T47D (cell line): ENCODE measurements at regions not wholly inside any gene's neighbourhood (a gene's known extent, or its start where the extent isn't known, plus 50 kb on each side); places are given as distances from the start of the nearest gene placed in this dataset.

Source experiments
- DNase-seq, 2 experiments: peaks; one replicate each; pipeline versions ENCODE4 v3.0.0 to v3.0.0-alpha.2; 2011 to 2012; ENCODE audit warnings: low read depth in 1 of 2, low spot score in 1 of 2
- JUND ChIP-seq: IDR thresholded peaks from 2 replicates; pipeline ENCODE4 v1.6.1; 2012; ENCODE audit warnings: low read depth
- in situ Hi-C: cut with HindIII; loops from 2 replicates; pipeline ENCODE4 v1.10.0; 2016; ENCODE audit warnings: low sequenced_read_pairs, low pct_unique_long_range_greater_than_20kb

- no peak for DNase-seq
- in situ Hi-C loops, result no loop called here
- TF ChIP-seq JUND, result no peak
Observed at GRCh38 chrX:13518126-13518525, 51.3 kb upstream of the EGFL6 start.

GRCh38 chrX:13515211-13515930 lies 54.0 kb upstream of the EGFL6 start:
- DNase-seq, result no peak
- in situ Hi-C loops, result no loop called here
- TF ChIP-seq JUND, result no peak

GRCh38 chrX:13511944-13512330 lies 57.5 kb upstream of the EGFL6 start:
- TF ChIP-seq JUND, result no peak
- no peak for DNase-seq
- in situ Hi-C loops, result no loop called here

- no peak for DNase-seq
- TF ChIP-seq JUND, result no peak
- in situ Hi-C loops, result no loop called here
Observed at GRCh38 chrX:13511241-13511943, 58.0 kb upstream of the EGFL6 start.

GRCh38 chrX:13507893-13508292 lies 61.5 kb upstream of the EGFL6 start:
- no peak for TF ChIP-seq JUND
- in situ Hi-C loops, result no loop called here
- no peak for DNase-seq

- in situ Hi-C loops, result no loop called here
- no peak for TF ChIP-seq JUND
- DNase-seq, result peak; percentile 16 to 61
Observed at GRCh38 chrX:13506574-13506973, 62.8 kb upstream of the EGFL6 start.

- no peak for DNase-seq
- no peak for TF ChIP-seq JUND
- in situ Hi-C loops, result no loop called here
Observed at GRCh38 chrX:13502590-13502989, 66.8 kb upstream of the EGFL6 start.

GRCh38 chrX:13499736-13500135 lies 69.7 kb upstream of the EGFL6 start:
- TF ChIP-seq JUND, result no peak
- in situ Hi-C loops, result no loop called here
- DNase-seq, result no peak

- in situ Hi-C loops, result no loop called here
- TF ChIP-seq JUND, result no peak
- DNase-seq, result no peak
Observed at GRCh38 chrX:13498238-13498637, 71.2 kb upstream of the EGFL6 start.

- in situ Hi-C loops, result no loop called here
- no peak for TF ChIP-seq JUND
- no peak for DNase-seq
Observed at GRCh38 chrX:13495232-13495631, 74.2 kb upstream of the EGFL6 start.

GRCh38 chrX:13494562-13494961 lies 74.8 kb upstream of the EGFL6 start:
- DNase-seq, result no peak
- TF ChIP-seq JUND, result no peak
- in situ Hi-C loops, result no loop called here

- in situ Hi-C loops, result no loop called here
- no peak for DNase-seq
- TF ChIP-seq JUND, result no peak
Observed at GRCh38 chrX:13493659-13494058, 75.7 kb upstream of the EGFL6 start.

GRCh38 chrX:13492286-13492685 lies 77.1 kb upstream of the EGFL6 start:
- in situ Hi-C loops, result no loop called here
- TF ChIP-seq JUND, result no peak
- no peak for DNase-seq
